GM12878 (cell line): ENCODE measurements at regions not wholly inside any gene's neighbourhood (a gene's known extent, or its start where the extent isn't known, plus 50 kb on each side); places are given as distances from the start of the nearest gene placed in this dataset.

Experiments used
- ATAC-seq: fragments of 200-7000 bp; cut with Tn5 transposase; 3 replicates; pipeline ENCODE4 v1.9.1; 2020; ENCODE audit warnings: mild to moderate bottlenecking, moderate library complexity
- BruUV-seq: library from RNA; stranded (reverse); fragments of 400-500 nt; replicated peaks from 2 replicates; lab custom pipeline; 2021; lab: Mats Ljungman, UMichigan
- CTCF ChIA-PET: fragments of 300-600 bp; sonication (Branson Sonifier 250); formaldehyde crosslinking; extraction: SDS; loops from one replicate; lab custom pipeline; 2021; ENCODE audit warnings: inconsistent platforms; lab: Yijun Ruan, JAX
- POLR2A ChIA-PET: fragments of 350-600 bp; formaldehyde crosslinking; extraction: SDS; loops from one replicate; lab custom pipeline; 2021; ENCODE audit warnings: inconsistent platforms; lab: Charles Lee
- RAD21 ChIA-PET: fragments of 300-600 bp; sonication (Branson Sonifier 250); formaldehyde crosslinking; loops from one replicate; lab custom pipeline; 2023; ENCODE audit warnings: antibody characterized with exemption; ENCODE audit not compliant: unreplicated experiment; lab: Charles Lee
- SMC1A ChIA-PET: fragments of 300-600 bp; sonication (Branson Sonifier 250); formaldehyde crosslinking; loops from one replicate; lab custom pipeline; 2023; ENCODE audit not compliant: unreplicated experiment, uncharacterized antibody; lab: Charles Lee
- DNase-seq: peaks from one replicate; pipeline ENCODE4 v3.0.0-alpha.2; 2011; ENCODE audit warnings: low read depth, low spot score
- FAIRE-seq: peaks from 3 replicates; lab custom pipeline; 2011; peaks lifted over from hg19 to GRCh38; lab: Jason Lieb, UNC
- H2AFZ ChIP-seq: 2 replicates; pipeline ENCODE4 v1.6.0; 2011; ENCODE audit warnings: low read depth, low read length, control low read depth; ENCODE audit not compliant: control insufficient read depth
- H3K27ac ChIP-seq: 2 replicates; pipeline ENCODE4 v1.5.1; 2011; ENCODE audit warnings: control low read depth; ENCODE audit not compliant: control insufficient read depth, insufficient read depth
- H3K27me3 ChIP-seq, 2 experiments: replicated peaks in 1 of 2; 2 replicates each; pipeline versions ENCODE4 v1.6.0 to v1.6.1; 2011; ENCODE audit warnings: low read length in 1 of 2; ENCODE audit not compliant: control insufficient read depth in 2 of 2, insufficient read depth in 2 of 2
- H3K36me3 ChIP-seq, 2 experiments: 2 replicates each; pipeline ENCODE4 v1.5.1; 2011; ENCODE audit warnings: low read length in 1 of 2; ENCODE audit not compliant: control insufficient read depth in 2 of 2, insufficient read depth in 2 of 2
- H3K4me1 ChIP-seq: 2 replicates; pipeline ENCODE4 v1.6.1; 2011; ENCODE audit warnings: mild to moderate bottlenecking, low read length, moderate library complexity, mixed read lengths; ENCODE audit not compliant: control insufficient read depth, insufficient read depth
- H3K4me2 ChIP-seq: 2 replicates; pipeline ENCODE4 v1.6.0; 2011; ENCODE audit warnings: control low read depth; ENCODE audit not compliant: control insufficient read depth, insufficient read depth
- H3K4me3 ChIP-seq: fragments of 200-600 bp; sonication (generic); 2 replicates; pipeline ENCODE4 v1.5.1; 2016
- H3K79me2 ChIP-seq: 2 replicates; pipeline ENCODE4 v1.6.0; 2011; ENCODE audit warnings: low read length; ENCODE audit not compliant: control insufficient read depth, insufficient read depth
- H3K9ac ChIP-seq: 2 replicates; pipeline ENCODE4 v1.8.0; 2011; ENCODE audit warnings: low read length, control low read depth, mixed read lengths; ENCODE audit not compliant: control insufficient read depth, insufficient read depth
- H3K9me3 ChIP-seq: replicated peaks from 3 replicates; pipeline ENCODE4 v1.5.1; 2011; ENCODE audit warnings: mild to moderate bottlenecking, low read length; ENCODE audit not compliant: control insufficient read depth, insufficient read depth
- H4K20me1 ChIP-seq: 2 replicates; pipeline ENCODE4 v1.6.0; 2011; ENCODE audit not compliant: control insufficient read depth, insufficient read depth
- BRCA1 ChIP-seq: IDR thresholded peaks from 2 replicates; pipeline ENCODE4 v1.6.1; 2011; ENCODE audit warnings: low read depth, low read length, improper control_type of control experiment
- CBFB ChIP-seq: IDR thresholded peaks from 2 replicates; pipeline ENCODE4 v1.6.1; 2016; ENCODE audit warnings: antibody characterized with exemption, low read depth
- CHD4 ChIP-seq: fragments of 200-600 bp; sonication (generic); IDR thresholded peaks from 2 replicates; pipeline ENCODE4 v1.6.1; 2016; ENCODE audit warnings: mild to moderate bottlenecking
- CREM ChIP-seq: IDR thresholded peaks from 2 replicates; pipeline ENCODE4 v1.6.1; 2014; ENCODE audit warnings: antibody characterized with exemption, low read depth
- GATAD2B ChIP-seq: fragments of 450-650 bp; conservative IDR thresholded peaks from 2 replicates; pipeline ENCODE4 v1.6.1; 2017; ENCODE audit warnings: low read depth, mild to moderate bottlenecking, moderate library complexity
- JUNB ChIP-seq: IDR thresholded peaks from 2 replicates; pipeline ENCODE4 v1.6.1; 2016; ENCODE audit warnings: antibody characterized with exemption, mild to moderate bottlenecking
- ZSCAN29 ChIP-seq: fragments of 450-650 bp; IDR thresholded peaks from 2 replicates; pipeline ENCODE4 v1.6.1; 2017; ENCODE audit warnings: mild to moderate bottlenecking, moderate library complexity
- WGBS: methylation state at CpG from one replicate; pipeline ENCODE4 v1.1.6; 2016; ENCODE audit warnings: low lambda C conversion rate; ENCODE audit not compliant: insufficient replicate concordance, insufficient coverage; ENCODE audit errors: missing lambda C conversion rate; 5-methylcytosine and 5-hydroxymethylcytosine counted together
- in situ Hi-C: fragments of 300-500 bp; cut with MboI; formaldehyde crosslinking; loops from 9 replicates; pipeline ENCODE4 v1.14.3; 2018; ENCODE audit warnings: mixed read lengths
- intact Hi-C: fragments of 100-400 bp; cut with micrococcal nuclease; formaldehyde crosslinking; loops from one replicate; pipeline ENCODE4 v1.14.2; 2022; ENCODE audit not compliant: unreplicated experiment
- TF ChIP-seq, protein P1 (sequence below): fragments of 450-650 bp; IDR thresholded peaks from 2 replicates; pipeline ENCODE4 v1.6.1; 2014; ENCODE audit warnings: mild to moderate bottlenecking

DNA sequence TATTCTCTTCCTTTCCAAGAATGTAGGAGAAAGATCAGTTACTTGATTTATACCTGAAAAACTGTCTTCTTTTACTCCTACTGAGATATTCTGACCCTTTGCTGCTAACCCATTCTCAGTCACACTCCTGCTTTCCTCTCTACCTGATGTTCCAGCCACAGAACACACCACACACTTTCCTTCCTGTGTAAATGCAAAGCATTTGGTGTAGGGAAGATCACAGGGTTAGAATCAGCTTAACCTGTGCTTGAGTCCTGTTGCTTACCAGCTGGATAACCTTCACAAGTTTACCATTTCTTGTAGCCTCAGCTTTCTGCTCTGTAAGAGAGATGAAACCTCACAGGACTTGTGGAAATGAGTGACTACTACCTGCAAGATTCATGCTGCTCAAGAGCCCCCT lies 489.8 kb upstream of the GOLIM4 start:
- Histone ChIP-seq H3K4me2 (no peak overlapping the region), H3K27me3 (no peaks in the 10 kb centered on the region), H3K4me3 (no peak overlapping the region), H3K9me3 (no peaks in the 10 kb centered on the region), H4K20me1 (no peaks in the 10 kb centered on the region), H3K27ac (no peak overlapping the region), H3K79me2 (no peaks in the 10 kb centered on the region), H3K4me1 (no peaks in the 10 kb centered on the region), H3K9ac (no peak overlapping the region), H3K36me3 (no peaks in the 10 kb centered on the region), H2AFZ (0 out of 2 replicates have a peak overlapping the region, but pooled peaks have one; percentile 28)
- BruUV-seq, result no TSS peak
- ChIA-PET POLR2A (no interaction called here), RAD21 (no interaction called here), CTCF (interaction anchor here (1.2 kb wide), 1 partner anchor 23 kb away, joined by 3 read pairs; no protein-coding TSS in a partner anchor), SMC1A (interaction anchor here (0.6 to 1.1 kb wide), 2 partner anchors 10 to 27 kb away, joined by 3 read pairs; no protein-coding TSS in a partner anchor)
- DNase-seq (peak; percentile 17), FAIRE-seq (no peak), ATAC-seq (peak; percentile 52)
- in situ Hi-C loops (no loop called here), intact Hi-C loops (no loop called here)
- TF ChIP-seq CHD4, result no peak
- TF ChIP-seq ZSCAN29, result no peak
- no peak for TF ChIP-seq BRCA1
- no peak for TF ChIP-seq GATAD2B
- TF ChIP-seq CBFB, result no peak
- no peak for TF ChIP-seq JUNB

DNA sequence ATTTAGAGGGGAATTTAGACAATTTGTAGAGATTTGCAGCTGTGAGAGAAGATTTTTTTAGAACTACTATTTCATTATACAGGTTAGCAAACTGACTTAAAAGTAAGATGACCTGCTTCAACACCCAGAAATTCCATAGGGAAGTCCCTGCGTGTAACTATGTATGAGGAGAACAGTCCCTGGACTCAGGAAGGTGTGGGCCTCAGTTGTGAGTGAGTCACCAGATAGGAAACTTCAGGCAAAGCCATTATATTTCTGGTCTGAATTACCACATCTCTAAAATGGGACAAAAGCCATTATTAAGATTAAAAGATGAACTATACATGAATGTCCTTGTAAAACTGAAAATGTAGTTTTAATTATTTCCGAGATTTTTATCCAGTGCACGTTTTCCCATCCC lies 488.3 kb upstream of the GOLIM4 start:
- H3K4me3 ChIP-seq, result no peak overlapping the region
- H3K36me3 ChIP-seq, result no peaks in the 10 kb centered on the region
- H2AFZ ChIP-seq, result no peak overlapping the region
- no peak for DNase-seq
- no peak for TF ChIP-seq CREM
- TF ChIP-seq, protein P1, sequence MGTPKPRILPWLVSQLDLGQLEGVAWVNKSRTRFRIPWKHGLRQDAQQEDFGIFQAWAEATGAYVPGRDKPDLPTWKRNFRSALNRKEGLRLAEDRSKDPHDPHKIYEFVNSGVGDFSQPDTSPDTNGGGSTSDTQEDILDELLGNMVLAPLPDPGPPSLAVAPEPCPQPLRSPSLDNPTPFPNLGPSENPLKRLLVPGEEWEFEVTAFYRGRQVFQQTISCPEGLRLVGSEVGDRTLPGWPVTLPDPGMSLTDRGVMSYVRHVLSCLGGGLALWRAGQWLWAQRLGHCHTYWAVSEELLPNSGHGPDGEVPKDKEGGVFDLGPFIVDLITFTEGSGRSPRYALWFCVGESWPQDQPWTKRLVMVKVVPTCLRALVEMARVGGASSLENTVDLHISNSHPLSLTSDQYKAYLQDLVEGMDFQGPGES, result no peak
- H3K4me1 ChIP-seq, result no peaks in the 10 kb centered on the region
- no peak for FAIRE-seq
- H3K27me3 ChIP-seq, result no peaks in the 10 kb centered on the region
- H3K9me3 ChIP-seq, result no peaks in the 10 kb centered on the region
- no TSS peak for BruUV-seq
- no peaks in the 10 kb centered on the region for H3K79me2 ChIP-seq
- RAD21 ChIA-PET, result no interaction called here
- H3K9ac ChIP-seq, result no peak overlapping the region
- H3K4me2 ChIP-seq, result no peak overlapping the region
- intact Hi-C loops, result no loop called here
- H4K20me1 ChIP-seq, result no peaks in the 10 kb centered on the region
- in situ Hi-C loops, result no loop called here
- no peak overlapping the region for H3K27ac ChIP-seq
- SMC1A ChIA-PET, result interaction anchor here (1.1 to 1.3 kb wide), 2 partner anchors 25 to 50 kb away, joined by 3 read pairs; no protein-coding TSS in a partner anchor
- no peak for ATAC-seq
- CTCF ChIA-PET, result interaction anchor here (1.2 kb wide), 1 partner anchor 73 kb away, joined by 3 read pairs; no protein-coding TSS in a partner anchor
- POLR2A ChIA-PET, result no interaction called here
- WGBS, result 25% methylated on average over 3 of the region's 3 CpGs
